DMS 273 (cell line): ENCODE measurements at regions not wholly inside any gene's neighbourhood (a gene's known extent, or its start where the extent isn't known, plus 50 kb on each side); places are given as distances from the start of the nearest gene placed in this dataset.
"Not testable (repeated sequence)": the region's sequence is repeated elsewhere in the genome, so short reads cannot be mapped to it uniquely, and the experiment has no call there.

Source experiments
- DNase-seq: peaks from one replicate; lab custom pipeline; 2025; ENCODE audit not compliant: unreplicated experiment; lab: John Stamatoyannopoulos, UW

DNA sequence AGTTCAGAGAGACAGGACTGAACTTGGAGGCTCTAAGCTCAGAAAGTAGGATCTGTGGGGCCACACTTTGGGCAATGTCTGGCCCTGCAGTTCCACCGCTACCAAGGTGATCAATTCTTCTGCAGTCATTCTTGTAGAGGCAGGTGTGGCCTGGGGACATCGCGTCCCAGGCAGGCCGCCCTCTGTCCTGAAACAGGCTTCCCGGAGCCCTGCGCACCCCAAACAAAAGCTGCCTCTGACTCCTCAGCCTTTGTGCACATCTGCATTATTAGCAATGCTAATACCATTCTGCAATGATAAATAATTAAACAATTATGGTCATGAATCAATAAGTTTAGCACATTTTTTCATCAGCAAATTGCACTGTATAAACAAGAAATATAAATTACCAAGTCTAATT is 160.2 kb downstream of the URI1 start:
- no peak for DNase-seq

GRCh38 chr19:30102666-30103065 is 160.6 kb downstream of the URI1 start:
- DNase-seq = no peak

- no peak for DNase-seq
Observed at GRCh38 chr19:30103981-30104380, 161.9 kb downstream of the URI1 start.

GRCh38 chr19:30105316-30105715 is 163.3 kb downstream of the URI1 start:
- DNase-seq = no peak

GRCh38 chr19:30105727-30106126 is 163.7 kb downstream of the URI1 start:
- DNase-seq = no peak

GRCh38 chr19:30106417-30107095 is 164.5 kb downstream of the URI1 start:
- DNase-seq = no peak

DNA sequence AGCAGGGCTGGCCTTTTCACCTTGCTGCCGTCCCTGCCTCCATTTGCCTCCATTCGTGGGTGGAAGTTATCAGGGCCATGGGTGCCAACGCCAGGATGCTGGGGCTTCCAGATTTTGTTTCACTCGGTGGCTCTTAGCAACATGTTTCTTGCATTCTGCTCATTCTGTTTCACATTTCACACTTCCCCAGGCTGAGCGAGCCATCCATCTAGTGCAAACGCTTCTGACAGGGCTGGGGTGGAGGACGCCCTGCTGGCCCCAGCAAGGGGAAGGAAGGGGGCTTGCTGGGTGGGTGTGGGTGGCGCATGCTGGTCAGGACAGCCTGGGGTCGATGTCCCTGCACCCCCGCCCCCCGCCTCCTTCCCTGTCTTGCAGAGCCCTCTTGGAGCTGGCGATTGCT is 165.2 kb downstream of the URI1 start:
- no peak for DNase-seq

GRCh38 chr19:30109565-30109964 is 167.5 kb downstream of the URI1 start:
- DNase-seq = no peak

GRCh38 chr19:30111021-30111855 is 169.2 kb downstream of the URI1 start:
- no peak for DNase-seq

DNA sequence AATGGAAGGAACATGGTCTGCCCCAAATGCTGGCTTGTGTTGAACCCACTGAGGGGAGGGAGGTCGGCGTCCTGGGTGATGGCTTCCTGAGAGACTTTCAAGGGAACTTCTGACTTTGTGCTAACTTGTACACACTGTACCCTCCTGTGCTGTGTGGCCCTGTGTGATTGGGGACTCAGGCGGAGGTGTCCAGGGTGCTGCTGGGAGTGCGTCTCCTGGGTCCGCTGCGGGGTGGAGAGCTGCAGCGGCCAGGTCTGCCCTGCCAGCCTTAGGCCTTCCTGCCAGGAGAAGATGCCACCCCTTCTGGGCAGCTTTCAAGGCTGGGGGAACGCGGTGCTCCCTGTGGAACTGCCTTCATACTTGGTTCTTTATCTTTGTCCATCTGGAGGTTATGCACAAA is 170.1 kb downstream of the URI1 start:
- DNase-seq = no peak

GRCh38 chr19:30112666-30113065 is 170.6 kb downstream of the URI1 start:
- DNase-seq = no peak

GRCh38 chr19:30113186-30113585 is 171.1 kb downstream of the URI1 start:
- no peak for DNase-seq

DNA sequence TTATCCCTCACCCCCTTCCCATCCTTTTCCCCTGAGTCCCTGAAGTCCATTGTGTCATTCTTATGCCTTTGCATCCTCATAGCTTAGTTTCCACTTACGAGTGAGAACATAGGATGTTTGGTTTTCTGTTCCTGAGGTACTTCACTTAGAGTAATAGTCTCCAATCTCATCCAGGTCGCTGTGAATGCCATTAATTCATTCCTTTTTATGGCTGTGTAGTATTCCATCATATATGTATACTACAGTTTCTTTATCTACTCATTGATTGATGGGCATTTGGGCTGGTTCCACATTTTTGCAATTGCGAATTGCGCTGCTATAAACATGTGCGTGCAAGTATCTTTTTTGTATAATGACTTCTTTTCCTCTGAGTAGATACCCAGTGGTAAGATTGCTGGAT is 172.1 kb downstream of the URI1 start:
- DNase-seq = not testable (repeated sequence)

DNA sequence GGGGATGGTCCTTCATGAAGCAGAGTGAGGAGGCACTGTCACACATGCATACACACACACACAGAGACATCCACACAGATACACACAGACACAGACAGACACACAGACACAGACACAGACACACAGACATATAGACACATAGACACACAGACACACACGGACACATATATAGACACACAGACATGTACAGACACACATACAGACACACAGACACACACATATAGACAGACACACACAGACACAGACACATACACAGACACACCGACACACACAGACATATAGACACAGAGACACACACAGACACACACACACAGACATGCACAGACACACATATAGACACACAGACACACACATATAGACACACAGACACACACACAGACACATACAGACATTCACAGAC is 173.9 kb downstream of the URI1 start:
- DNase-seq = no peak

- no peak for DNase-seq
Observed at GRCh38 chr19:30116530-30116929, 174.5 kb downstream of the URI1 start.

GRCh38 chr19:30116984-30117555 is 175.0 kb downstream of the URI1 start:
- DNase-seq = no peak

DNA sequence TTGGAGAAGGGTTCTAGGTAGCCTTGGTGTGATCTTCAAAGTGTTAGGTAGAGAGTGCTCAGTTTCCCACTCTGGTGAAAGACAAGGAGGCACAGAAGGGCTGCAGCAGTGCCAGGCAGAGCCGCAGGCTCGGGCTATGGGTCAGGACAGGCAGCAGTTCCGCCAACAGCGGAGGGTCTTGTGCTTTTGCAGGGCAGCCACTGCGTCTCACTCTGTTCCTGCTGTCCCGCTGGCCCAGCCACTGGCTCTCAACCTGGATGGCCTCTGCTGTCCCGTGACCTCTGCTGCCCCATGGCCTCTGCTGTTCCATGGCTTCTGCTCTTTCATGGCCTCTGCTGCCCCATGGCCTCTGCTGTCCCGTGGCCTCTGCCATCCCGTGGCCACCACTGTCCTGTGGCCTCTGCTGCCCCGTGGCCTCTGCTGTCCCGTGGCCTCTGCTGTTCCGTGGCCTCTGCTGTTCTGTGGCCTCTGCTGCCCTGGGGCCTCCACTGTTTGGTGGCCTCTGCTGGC is 175.7 kb downstream of the URI1 start:
- no peak for DNase-seq

DNA sequence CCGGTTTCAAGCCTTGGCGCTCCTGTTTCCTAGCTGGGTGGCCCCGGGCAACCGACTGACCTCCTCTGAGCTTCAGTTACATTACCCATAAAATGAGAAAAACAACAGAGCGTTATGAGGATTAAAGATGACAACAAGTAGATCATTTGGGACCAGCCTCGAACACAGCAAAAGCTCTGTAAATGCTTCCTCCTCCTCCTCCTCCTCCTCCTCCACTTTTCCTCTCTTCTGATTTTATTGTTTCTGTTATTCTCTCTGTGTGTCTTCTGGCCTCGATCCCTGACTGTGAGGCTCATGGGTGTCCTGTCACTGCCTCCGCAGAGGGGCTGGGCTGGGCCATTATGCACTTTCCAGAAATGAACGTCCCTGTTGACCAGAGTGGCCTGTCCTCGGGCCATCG is 176.2 kb downstream of the URI1 start:
- DNase-seq = no peak

DNA sequence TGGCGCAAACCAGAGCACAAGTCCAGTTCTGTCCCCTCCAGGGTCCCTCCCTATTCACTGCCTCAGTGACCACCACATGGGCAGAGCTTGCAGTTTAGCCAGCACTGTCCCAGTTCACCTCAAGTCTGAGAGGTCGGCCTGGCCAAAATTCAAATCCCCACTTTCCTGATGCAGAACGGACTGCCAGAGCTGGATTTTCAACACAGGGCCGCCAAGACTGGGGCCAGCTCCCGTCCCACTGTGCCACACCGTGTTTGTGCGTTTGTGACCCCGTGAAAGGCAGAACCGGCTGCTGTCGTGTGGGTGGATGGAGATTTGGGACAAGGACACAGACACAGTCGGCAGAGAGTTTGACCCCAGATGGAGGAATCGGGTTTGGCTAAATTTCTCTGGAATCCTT is 176.7 kb downstream of the URI1 start:
- DNase-seq = no peak

DNA sequence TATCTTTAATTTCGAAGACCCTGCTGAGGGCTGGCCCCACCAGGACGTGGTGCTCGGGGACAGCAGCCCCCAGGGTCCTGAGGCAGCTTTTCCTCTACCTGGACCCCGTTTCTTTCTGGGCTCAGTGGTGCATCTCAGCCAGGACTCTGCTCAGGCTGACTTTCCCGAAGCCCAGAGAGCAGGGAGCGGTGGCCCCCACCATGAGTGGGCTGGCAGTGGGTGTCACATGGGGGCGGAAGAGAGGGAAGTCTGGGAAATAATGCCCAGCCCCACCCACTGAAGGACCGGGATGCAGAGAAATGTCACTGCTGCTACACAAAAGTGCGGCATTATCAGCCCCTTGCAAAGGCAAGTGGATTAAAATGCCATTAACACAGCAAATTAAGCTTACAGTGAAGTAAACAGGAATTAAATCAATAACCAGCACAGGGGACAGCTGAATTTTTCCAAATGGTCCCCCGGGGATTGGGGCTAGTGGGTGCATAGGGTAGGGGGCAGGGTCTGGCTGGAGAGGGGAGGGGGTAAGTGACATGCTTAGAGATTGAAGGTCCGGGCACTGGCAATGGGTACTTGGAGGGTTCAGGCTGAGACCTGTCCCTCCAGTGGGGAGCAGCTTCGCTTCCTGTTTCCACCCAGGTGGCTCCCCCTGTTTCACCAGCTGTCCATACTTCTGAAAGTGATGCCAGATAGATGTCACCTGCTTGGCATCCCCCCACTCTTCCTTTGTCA is 177.3 kb downstream of the URI1 start:
- DNase-seq = no peak

DNA sequence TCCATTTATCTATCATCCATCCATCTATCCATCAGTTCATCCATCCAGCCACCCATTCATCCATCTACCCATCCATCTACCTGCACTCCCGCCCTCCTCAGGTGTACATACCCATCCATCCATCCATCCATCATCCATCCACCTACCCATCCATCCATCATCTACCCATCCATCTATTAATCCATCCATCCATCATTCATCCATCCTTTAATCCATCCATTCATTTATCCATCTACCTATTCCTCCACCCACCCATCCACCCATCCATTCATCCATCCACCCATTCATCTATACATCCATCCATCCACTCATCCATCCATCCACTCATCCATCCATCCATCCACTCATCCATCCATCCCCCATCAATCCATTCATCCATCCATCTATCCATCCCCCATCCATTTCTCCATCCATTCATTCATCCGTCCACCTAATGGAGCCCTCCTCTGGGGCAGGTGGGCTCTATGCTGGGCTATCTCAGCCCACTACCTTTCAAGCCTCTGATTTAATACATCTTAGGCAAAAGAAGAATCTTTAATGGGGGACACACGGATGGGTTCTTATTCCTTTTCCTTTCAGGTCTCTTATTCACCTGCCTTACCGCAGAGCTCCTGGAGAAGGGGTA is 178.9 kb downstream of the URI1 start:
- DNase-seq = no peak
